A172 (cell line): ENCODE measurements at regions not wholly inside any gene's neighbourhood (a gene's known extent, or its start where the extent isn't known, plus 50 kb on each side); places are given as distances from the start of the nearest gene placed in this dataset.
A peak's percentile ranks its signal among the peaks of the same experiment; 100 is the strongest.
"Not testable (repeated sequence)": the region's sequence is repeated elsewhere in the genome, so short reads cannot be mapped to it uniquely, and the experiment has no call there.

ENCODE experiments used
- DNase-seq: peaks from one replicate; pipeline ENCODE4 v3.0.0-alpha.2; 2015; ENCODE audit warnings: low spot score

- no peak for DNase-seq
Measured at GRCh38 chr13:65943708-65944107, 1286.4 kb downstream of the PCDH9 start.

- no peak for DNase-seq
Measured at GRCh38 chr13:65943024-65943423, 1287.1 kb downstream of the PCDH9 start.

DNA sequence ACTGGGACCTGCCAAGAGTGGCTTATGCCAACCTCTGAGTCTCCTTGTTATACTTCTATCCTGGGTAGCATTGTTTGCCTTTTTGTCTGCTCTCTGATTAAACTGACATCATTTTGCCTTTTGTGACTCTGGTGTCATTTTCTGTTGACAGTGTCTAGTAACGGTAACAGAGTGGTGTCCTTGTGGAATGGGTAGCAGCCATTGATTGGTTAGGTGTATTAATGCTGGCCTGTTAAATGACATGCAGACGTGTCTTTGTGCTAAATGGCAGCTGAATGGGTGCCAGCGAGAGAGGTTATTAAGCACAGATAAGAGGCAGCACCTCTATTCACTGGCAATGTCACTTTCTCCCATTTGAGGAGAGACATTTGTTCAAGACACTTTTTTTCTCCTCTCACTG is 1289.4 kb downstream of the PCDH9 start:
- DNase-seq, result no peak

- DNase-seq, result no peak
Measured at GRCh38 chr13:65937251-65937650, 1292.9 kb downstream of the PCDH9 start.

DNA sequence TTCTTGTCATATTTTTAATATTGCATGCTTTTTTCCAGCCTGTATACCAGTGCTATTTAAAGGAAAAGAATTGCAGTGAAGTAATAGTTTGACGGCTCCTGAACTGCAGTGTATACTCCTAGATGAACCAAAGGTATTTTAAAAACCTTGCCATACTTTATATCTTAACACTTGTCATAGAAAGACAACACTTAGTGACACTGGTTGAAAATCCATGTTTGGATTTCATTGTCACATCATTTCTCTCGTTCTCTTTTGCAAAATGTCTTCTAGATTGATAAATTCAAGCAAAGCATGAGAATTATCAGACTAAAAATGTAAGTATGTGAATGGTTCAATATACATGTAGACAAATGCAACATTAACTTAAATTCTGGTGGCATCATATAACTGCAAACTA is 1293.9 kb downstream of the PCDH9 start:
- no peak for DNase-seq

GRCh38 chr13:65932587-65933239 is 1297.4 kb downstream of the PCDH9 start:
- no peak for DNase-seq

DNA sequence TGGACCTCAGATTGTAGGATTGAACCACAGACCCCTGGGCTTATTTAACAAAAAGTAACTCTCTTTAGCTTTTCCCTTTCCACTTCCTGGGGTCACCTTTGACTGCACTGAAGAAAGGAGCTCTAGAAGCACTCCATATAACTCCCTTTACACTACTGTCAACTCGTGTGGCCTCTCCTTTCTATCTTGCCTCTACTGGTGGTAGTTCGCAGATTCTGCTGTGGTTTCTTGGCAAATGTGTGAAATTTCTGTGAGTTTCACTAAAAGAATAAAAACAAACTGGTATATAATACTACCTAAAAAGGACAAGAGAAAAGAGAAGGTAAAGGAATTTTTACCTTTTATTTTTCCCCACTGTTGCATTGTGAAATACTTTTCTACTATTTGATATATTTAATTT is 1298.1 kb downstream of the PCDH9 start:
- DNase-seq, result no peak

DNA sequence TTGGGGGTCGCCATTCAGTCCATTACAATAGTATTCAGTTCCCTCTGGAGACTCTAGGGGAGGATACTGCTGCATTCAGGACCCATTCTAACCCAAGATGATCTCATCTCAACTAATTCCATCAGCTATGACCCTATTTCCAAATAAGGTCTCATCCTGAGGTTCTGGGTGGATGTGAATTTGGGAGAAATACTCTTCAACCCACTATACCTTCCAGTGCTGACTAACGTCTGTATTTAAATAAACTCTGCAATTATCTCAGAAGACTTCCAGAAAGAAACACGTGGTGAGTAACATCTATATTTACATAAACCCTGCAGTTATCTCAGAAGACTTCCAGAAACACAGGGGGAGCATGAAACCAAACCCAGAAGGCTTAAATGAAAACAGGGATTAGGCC is 1300.7 kb downstream of the PCDH9 start:
- no peak for DNase-seq

DNA sequence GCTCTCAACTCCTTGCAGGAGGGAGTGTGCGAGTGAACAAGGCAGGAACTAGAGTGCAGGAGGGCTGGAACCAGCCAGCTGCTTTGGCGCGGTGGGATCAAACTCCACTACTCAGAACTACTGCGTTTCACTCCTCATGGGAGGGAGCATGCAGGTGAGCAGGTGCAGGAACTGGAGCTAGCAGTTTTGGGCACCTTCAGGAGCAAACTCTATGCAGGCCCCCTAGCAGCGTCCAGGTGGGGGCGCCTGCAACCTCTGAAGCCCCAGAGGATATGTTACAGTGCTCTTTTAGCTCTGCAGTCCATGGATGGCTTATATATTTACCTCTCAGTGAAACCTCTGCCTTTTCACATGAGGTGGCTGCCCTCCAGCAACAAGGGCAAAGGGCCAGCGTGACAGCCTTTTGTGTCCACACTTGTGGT is 1303.4 kb downstream of the PCDH9 start:
- DNase-seq, result no peak

DNA sequence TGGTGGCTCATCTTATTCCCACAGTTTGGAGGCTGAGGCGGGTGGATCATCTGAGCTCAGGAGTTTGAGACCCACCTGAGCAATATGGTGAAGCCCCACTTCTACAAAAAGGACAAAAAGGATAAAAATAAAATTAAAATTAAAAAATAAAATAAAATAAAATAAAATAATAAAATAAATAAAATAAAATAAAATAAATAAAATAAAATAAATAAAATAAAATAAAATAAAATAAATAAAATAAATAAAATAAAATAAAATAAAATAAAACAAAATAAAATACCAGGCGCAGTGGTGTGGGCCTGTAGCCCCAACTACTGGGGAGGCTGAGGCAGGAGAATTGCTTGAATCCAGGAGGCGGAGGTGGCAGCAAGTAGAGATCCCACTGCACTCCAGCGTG is 1307.3 kb downstream of the PCDH9 start:
- not testable (repeated sequence) for DNase-seq

DNA sequence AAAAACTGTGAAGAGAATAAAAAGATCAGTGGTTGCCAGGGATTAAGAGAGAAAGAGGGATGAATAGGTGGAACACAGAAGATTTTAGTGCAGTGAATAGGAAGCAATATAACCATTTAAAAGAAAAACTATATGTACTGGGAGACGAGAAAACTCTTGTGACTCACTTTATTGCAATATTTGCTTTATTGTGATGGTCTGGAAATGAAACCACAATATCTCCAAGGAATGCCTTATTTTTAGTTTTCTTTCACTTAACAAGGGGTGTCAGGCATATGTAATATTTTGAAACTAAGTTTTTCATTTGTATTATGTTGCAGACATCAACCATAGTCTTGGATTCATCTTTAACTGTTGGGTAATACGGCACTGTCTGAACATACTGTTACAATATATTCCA is 1308.2 kb downstream of the PCDH9 start:
- DNase-seq, result no peak

- no peak for DNase-seq
Measured at GRCh38 chr13:65917731-65918130, 1312.4 kb downstream of the PCDH9 start.

GRCh38 chr13:65915195-65915594 is 1314.9 kb downstream of the PCDH9 start:
- no peak for DNase-seq

DNA sequence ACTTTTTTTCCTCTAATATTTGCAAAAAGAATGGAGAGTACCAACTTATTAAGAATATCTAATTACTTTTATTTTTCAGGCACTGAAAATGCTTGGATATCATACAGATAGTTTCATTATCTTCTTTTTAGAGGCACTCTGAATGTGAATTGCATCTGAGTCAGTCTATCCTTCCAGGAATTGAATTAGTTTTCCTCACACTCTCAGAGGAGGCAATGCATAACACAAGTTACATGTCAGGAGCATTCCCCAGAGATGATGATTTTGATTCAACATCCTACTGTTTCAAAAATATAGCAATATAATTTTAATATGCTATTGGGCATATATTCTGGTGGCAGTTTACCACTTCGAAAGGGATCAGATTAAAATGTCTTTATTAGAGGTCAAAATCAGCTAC is 1315.4 kb downstream of the PCDH9 start:
- no peak for DNase-seq

DNA sequence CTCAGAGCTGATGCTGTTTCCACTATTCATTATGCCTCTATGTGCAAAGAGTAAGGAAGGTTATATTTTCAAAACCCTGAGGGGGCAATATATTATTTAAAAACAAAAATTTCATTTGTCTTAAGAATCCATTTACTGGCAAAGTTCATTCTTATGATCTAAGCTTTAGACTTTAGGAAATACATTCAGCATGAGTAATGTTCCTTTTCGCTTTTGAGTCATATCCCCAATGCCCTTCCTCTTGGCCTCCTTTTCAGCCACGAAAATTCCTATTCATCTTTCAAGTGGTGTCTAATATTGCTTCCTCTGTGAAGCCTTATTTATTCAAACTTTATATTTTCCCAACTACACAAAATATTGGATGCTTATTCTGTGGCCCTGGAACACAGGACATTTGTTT is 1317.0 kb downstream of the PCDH9 start:
- DNase-seq, result peak; percentile 67

- no peak for DNase-seq
Measured at GRCh38 chr13:65912516-65912915, 1317.6 kb downstream of the PCDH9 start.

DNA sequence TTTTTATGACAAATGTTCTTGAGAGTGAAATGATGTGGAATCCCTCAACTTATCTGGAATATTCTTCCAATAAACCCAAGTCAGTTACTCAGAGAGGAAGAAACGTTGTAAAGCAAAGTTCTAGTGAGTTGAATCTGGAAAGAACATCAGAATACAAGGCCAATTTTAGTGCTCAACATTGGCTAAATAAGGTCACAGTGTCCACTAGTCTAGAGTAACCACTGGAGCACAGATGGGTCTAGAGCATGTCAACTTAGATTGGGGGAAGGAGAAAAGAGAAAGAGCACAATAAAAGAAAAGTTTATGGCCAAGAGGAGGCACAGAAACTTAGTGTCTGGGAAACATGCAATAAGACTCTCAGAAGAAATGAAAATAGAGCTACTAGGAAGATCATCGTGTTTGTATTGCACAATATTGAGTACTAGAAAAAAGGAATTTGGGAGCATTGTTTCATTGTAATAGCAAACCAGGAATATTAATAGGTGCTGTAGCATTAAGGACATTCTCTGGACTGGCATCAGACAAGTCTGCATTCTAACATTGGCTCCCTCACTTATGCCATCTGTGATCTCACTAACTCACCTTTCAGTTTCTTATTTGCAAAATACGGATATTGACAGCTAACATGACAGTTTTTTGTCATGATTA is 1318.5 kb downstream of the PCDH9 start:
- DNase-seq, result no peak

- DNase-seq, result no peak
Measured at GRCh38 chr13:65909501-65909900, 1320.6 kb downstream of the PCDH9 start.

DNA sequence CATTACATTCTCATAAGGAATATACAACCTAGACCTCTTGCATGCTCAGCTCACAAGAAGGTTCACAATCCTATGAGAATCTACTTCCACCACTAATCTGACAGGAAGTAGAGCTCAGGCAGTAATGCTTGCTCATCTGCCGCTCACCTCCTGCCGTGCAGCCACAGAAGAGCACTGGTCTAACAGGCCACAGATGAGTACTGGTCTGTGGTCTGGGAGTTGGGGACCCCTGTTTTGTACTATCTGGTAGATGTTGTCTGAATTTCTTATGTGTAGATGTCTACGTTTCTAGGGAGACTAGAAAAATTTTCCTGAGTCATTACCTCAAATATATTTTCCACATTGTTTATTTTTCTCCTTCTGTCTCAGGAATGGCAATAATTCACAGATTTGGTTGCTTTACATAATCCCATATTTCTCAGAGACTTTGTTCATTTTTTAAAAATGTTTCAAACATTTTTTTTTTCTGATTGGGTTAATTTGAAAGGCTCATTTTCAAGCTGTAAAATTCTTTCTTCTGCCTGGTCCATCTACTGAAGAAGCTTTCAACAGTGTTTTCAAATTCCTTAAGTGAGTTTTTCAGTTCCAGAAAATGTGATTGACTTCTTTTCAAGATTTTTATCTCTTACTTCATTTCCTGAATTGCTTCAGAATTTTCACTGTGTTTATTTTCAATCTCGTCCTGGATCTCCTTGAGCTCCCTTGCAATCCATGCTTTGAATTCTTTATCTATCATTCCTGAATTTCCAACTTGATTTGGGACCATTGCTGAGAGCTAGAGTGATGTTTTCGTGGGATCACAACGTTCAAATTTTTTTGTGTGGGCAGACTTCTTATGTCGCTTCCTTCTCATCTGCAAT is 1322.2 kb downstream of the PCDH9 start:
- DNase-seq, result no peak

DNA sequence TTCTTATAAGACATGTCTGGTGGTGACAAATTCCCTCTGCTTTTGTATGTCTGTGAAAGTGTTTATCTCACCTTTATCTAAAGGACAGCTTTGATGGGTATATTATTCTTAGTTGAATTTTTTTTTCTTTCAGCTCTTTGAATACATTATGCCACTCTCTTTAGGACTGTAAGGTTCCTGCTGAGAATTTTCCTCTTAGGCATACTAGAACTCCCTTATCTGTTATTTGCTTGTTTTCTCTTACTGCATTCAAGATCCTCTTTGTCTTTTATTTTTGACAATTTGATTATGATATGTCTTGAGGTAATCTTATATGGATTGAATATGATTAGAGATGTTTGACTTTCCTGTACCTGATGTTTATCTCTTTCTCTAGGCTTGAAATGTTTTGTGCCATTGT is 1328.4 kb downstream of the PCDH9 start:
- no peak for DNase-seq

DNA sequence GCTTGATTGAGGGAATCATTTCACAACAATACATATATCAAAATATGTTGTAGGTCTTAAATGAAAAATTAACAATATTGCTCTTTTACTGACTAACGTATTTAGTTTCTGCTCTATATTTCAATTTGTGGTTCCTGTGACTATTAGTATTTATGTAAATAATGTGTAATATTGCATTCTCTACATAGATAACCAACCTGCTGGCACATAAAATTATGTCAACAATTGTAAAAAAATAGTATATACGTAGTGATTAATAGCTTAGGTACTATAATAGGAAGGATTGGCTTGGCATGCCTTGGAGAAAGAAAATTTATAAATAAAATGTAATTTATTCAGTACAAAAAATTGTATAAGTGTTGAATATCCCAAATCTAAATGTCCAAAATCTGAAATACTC is 1336.1 kb downstream of the PCDH9 start:
- no peak for DNase-seq

DNA sequence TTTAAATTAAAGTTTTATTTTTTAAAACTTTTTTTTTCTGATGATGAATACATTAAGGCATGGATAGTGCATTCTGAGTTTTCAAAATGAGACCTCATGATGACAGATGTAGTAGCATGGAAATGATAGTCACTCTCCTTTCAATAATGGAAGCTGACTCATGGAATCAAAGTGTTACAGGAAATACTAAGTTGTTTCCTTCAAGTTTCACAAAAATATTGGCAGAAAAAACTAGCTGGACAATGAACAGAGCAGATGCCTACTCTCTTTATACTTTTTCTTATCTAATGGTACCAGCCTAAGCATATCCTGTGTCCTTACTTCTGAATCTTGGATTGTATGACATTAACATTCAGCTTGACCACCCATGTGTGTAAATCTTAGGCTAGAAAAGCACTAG is 1337.3 kb downstream of the PCDH9 start:
- DNase-seq, result no peak

GRCh38 chr13:65889368-65889767 is 1340.8 kb downstream of the PCDH9 start:
- DNase-seq, result no peak
